ENCODE measurements at regions not wholly inside any gene's neighbourhood (a gene's known extent, or its start where the extent isn't known, plus 50 kb on each side); places are given as distances from the start of the nearest gene placed in this dataset.

DNA sequence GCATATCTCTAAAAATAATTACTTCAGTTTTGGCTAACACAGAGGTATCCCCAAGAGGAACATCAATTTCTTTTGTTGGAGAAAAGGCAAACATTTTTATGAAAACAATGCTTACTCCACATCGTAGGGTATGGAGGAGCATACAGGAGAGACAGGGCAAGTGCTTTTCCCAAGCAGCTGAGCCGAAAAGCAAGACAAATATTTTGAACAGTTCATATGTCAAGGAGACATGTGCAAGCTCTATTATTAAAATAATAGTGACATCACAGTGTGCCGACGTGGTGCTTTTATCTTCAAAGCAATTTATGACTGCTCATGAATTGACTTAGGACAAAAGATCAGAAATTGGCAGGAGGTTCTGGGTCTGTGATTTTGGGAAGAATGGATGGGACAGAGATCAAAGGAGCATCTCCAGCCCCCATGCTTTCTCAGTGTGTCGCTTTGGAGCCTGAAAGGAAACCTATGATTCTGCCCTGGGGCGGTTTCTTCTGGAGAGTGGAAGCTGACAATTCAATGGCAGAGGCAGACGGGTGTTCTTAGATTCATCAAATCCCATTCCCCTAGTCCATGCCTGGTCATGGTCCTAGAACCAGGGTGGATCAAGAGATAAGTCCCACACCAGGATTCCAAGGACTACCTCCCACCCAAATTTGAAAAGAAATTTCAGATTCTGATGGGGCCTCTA is 97.1 kb downstream of the JCAD start:
- Histone ChIP-seq H3K27ac (ENCODE audit: low read depth, low read length) (no peak overlapping the region), H3K9me3 (ENCODE audit: low read length) (no peaks in the 10 kb centered on the region), H3K27me3 (ENCODE audit: control insufficient read depth in 1 of 2, insufficient read depth in 2 of 2, low read length in 2 of 2) (no peaks in the 10 kb centered on the region), H3K36me3 (ENCODE audit: insufficient read depth, low read length) (no peaks in the 10 kb centered on the region), H3K4me1 (ENCODE audit: insufficient read depth, low read length) (no peaks in the 10 kb centered on the region), H3K9ac (ENCODE audit: low read length) (no peak overlapping the region), H3K4me3 (ENCODE audit: low read depth in 1 of 2, low read length in 2 of 2) (no peak overlapping the region)

DNA sequence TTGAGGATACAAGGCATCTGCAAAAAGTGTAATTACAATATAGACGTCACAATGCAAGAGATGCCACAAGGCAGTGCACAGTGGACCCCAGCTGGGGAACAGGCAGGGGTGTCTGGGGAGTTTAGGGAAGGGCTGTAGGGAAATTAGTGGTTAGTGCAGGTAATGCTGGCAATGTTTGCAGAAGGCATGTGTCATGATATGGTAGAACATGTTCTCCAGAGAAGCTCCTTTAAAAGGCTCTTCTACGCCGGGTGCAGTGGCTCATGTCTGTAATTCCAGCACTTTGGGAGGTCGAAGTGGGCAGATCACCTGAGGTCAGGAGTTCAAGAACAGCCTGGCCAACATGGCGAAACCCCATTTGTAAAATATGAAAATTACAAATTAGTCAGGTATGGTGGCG is 98.0 kb downstream of the JCAD start:
- Histone ChIP-seq H3K9ac (ENCODE audit: low read length) (no peak overlapping the region), H3K36me3 (ENCODE audit: insufficient read depth, low read length) (no peaks in the 10 kb centered on the region), H3K4me1 (ENCODE audit: insufficient read depth, low read length) (no peaks in the 10 kb centered on the region), H3K9me3 (ENCODE audit: low read length) (no peaks in the 10 kb centered on the region), H3K4me3 (ENCODE audit: low read depth in 1 of 2, low read length in 2 of 2) (no peak overlapping the region), H3K27ac (ENCODE audit: low read depth, low read length) (no peak overlapping the region), H3K27me3 (ENCODE audit: control insufficient read depth in 1 of 2, insufficient read depth in 2 of 2, low read length in 2 of 2) (no peaks in the 10 kb centered on the region)

DNA sequence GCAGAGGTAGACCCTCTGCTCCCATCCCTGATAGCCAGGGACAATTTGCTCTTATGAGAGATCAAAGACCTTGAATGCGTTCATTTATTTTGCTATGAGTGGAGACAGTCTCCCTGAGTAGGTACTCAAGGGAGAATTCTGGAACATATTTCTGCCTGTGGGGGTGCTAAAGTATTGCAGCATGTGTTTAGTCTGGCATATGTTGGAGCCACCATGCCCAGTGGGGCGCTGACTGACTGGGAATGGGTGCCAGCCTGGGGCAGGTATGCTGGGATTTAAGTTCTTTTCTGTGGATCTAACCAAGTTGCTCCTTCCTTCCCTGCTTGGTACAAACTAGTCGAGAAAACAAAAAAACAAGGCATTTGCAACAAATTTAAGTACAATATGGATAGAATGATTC is 99.1 kb downstream of the JCAD start:
- H3K4me1 ChIP-seq (ENCODE audit: insufficient read depth, low read length): no peaks in the 10 kb centered on the region
- H3K27me3 ChIP-seq (ENCODE audit: control insufficient read depth in 1 of 2, insufficient read depth in 2 of 2, low read length in 2 of 2): no peaks in the 10 kb centered on the region
- no peak overlapping the region for H3K9ac ChIP-seq (ENCODE audit: low read length)
- no peak overlapping the region for H3K27ac ChIP-seq (ENCODE audit: low read depth, low read length)
- H3K9me3 ChIP-seq (ENCODE audit: low read length): no peaks in the 10 kb centered on the region
- H3K36me3 ChIP-seq (ENCODE audit: insufficient read depth, low read length): no peaks in the 10 kb centered on the region
- no peak overlapping the region for H3K4me3 ChIP-seq (ENCODE audit: low read depth in 1 of 2, low read length in 2 of 2)

DNA sequence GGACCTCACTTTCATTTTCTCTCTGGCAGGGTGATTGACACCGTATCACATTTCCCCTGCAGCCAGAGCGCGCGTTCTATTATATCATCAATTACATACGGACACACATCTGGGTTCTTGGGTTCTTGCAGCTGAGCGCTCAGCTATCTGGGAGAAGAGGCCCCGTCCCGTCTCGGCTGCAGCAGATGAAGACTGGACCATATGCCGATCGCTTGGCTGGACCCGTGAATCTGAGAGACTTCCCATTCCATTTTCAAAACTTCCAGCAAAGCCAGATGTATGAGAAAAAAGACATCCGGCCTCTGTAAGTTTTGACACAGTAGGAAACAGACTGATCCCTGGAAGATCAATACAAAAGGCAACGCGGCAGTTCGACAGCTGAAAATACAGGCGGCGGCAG is 99.8 kb downstream of the JCAD start:
- Histone ChIP-seq H3K36me3 (ENCODE audit: insufficient read depth, low read length) (no peaks in the 10 kb centered on the region), H3K27me3 (ENCODE audit: control insufficient read depth in 1 of 2, insufficient read depth in 2 of 2, low read length in 2 of 2) (no peaks in the 10 kb centered on the region), H3K9me3 (ENCODE audit: low read length) (no peaks in the 10 kb centered on the region), H3K27ac (ENCODE audit: low read depth, low read length) (no peak overlapping the region), H3K4me1 (ENCODE audit: insufficient read depth, low read length) (no peaks in the 10 kb centered on the region), H3K4me3 (ENCODE audit: low read depth in 1 of 2, low read length in 2 of 2) (no peak overlapping the region), H3K9ac (ENCODE audit: low read length) (no peak overlapping the region)

GRCh38 chr10:29958440-29958839 is 100.9 kb downstream of the JCAD start:
- H3K27me3 ChIP-seq (ENCODE audit: control insufficient read depth in 1 of 2, insufficient read depth in 2 of 2, low read length in 2 of 2): no peaks in the 10 kb centered on the region
- H3K4me3 ChIP-seq (ENCODE audit: low read depth in 1 of 2, low read length in 2 of 2): no peak overlapping the region
- no peak overlapping the region for H3K27ac ChIP-seq (ENCODE audit: low read depth, low read length)
- H3K9ac ChIP-seq (ENCODE audit: low read length): no peak overlapping the region
- H3K36me3 ChIP-seq (ENCODE audit: insufficient read depth, low read length): no peaks in the 10 kb centered on the region
- no peaks in the 10 kb centered on the region for H3K9me3 ChIP-seq (ENCODE audit: low read length)
- no peaks in the 10 kb centered on the region for H3K4me1 ChIP-seq (ENCODE audit: insufficient read depth, low read length)

DNA sequence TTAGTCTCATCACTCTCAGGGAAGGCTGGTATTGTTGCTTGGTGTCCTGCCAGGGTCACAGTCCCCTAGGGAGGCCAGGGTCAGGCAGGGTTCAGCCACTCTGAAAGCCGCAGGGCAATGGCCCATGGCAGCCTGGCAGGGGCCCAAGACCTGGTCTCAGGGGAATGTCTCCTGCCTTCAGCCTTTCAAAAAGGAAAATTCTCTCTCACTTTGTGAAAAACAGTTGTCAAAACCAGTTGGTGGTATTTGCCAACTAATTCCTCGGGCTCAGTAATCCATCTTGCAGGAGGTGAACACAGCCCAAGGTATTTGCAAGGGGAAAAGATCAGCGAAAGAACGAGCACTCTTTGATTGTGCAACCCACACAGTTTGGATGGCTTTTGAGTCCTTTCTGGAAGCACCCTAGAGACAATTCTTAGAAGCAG is 101.5 kb downstream of the JCAD start:
- Histone ChIP-seq H3K4me3 (ENCODE audit: low read depth in 1 of 2, low read length in 2 of 2) (no peak overlapping the region), H3K9ac (ENCODE audit: low read length) (no peak overlapping the region), H3K36me3 (ENCODE audit: insufficient read depth, low read length) (no peaks in the 10 kb centered on the region), H3K27me3 (ENCODE audit: control insufficient read depth in 1 of 2, insufficient read depth in 2 of 2, low read length in 2 of 2) (no peaks in the 10 kb centered on the region), H3K9me3 (ENCODE audit: low read length) (no peaks in the 10 kb centered on the region), H3K4me1 (ENCODE audit: insufficient read depth, low read length) (no peaks in the 10 kb centered on the region), H3K27ac (ENCODE audit: low read depth, low read length) (no peak overlapping the region)

DNA sequence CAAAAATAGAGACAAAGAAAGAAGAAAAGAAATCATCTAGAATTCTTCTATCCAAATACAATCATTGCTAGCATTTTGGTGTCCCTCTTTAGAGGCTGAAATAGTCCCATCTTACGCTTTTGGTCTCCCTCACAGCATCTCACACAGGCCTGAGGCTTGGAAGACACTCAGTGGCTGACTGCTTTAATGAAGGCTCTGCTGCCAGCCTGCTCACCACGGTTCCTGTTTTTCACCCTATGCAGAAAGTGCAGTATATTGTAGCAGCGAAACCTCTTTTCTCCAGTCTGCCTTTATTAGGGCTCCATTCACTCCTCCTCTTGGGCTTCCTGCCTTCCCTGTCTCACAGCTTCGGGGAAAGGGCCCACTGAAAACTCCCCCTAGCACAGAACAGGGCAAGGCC is 102.2 kb downstream of the JCAD start:
- no peak overlapping the region for H3K27ac ChIP-seq (ENCODE audit: low read depth, low read length)
- no peaks in the 10 kb centered on the region for H3K4me1 ChIP-seq (ENCODE audit: insufficient read depth, low read length)
- no peaks in the 10 kb centered on the region for H3K36me3 ChIP-seq (ENCODE audit: insufficient read depth, low read length)
- H3K9ac ChIP-seq (ENCODE audit: low read length): no peak overlapping the region
- H3K9me3 ChIP-seq (ENCODE audit: low read length): no peaks in the 10 kb centered on the region
- H3K4me3 ChIP-seq (ENCODE audit: low read depth in 1 of 2, low read length in 2 of 2): no peak overlapping the region
- no peaks in the 10 kb centered on the region for H3K27me3 ChIP-seq (ENCODE audit: control insufficient read depth in 1 of 2, insufficient read depth in 2 of 2, low read length in 2 of 2)

GRCh38 chr10:29956335-29956924 is 103.0 kb downstream of the JCAD start:
- no peaks in the 10 kb centered on the region for H3K27me3 ChIP-seq (ENCODE audit: control insufficient read depth in 1 of 2, insufficient read depth in 2 of 2, low read length in 2 of 2)
- H3K36me3 ChIP-seq (ENCODE audit: insufficient read depth, low read length): no peaks in the 10 kb centered on the region
- H3K9ac ChIP-seq (ENCODE audit: low read length): no peak overlapping the region
- no peaks in the 10 kb centered on the region for H3K4me1 ChIP-seq (ENCODE audit: insufficient read depth, low read length)
- H3K4me3 ChIP-seq (ENCODE audit: low read depth in 1 of 2, low read length in 2 of 2): no peak overlapping the region
- no peaks in the 10 kb centered on the region for H3K9me3 ChIP-seq (ENCODE audit: low read length)
- no peak overlapping the region for H3K27ac ChIP-seq (ENCODE audit: low read depth, low read length)

- Histone ChIP-seq H3K4me3 (ENCODE audit: low read depth in 1 of 2, low read length in 2 of 2) (no peak overlapping the region), H3K36me3 (ENCODE audit: insufficient read depth, low read length) (no peaks in the 10 kb centered on the region), H3K9me3 (ENCODE audit: low read length) (no peaks in the 10 kb centered on the region), H3K27ac (ENCODE audit: low read depth, low read length) (no peak overlapping the region), H3K4me1 (ENCODE audit: insufficient read depth, low read length) (no peaks in the 10 kb centered on the region), H3K27me3 (ENCODE audit: control insufficient read depth in 1 of 2, insufficient read depth in 2 of 2, low read length in 2 of 2) (no peaks in the 10 kb centered on the region), H3K9ac (ENCODE audit: low read length) (no peak overlapping the region)
Observed at GRCh38 chr10:29955329-29955935, 104.0 kb downstream of the JCAD start.

- Histone ChIP-seq H3K9ac (ENCODE audit: low read length) (no peak overlapping the region), H3K36me3 (ENCODE audit: insufficient read depth, low read length) (no peaks in the 10 kb centered on the region), H3K4me1 (ENCODE audit: insufficient read depth, low read length) (peaks cover 17% of the 10 kb centered on the region), H3K9me3 (ENCODE audit: low read length) (no peaks in the 10 kb centered on the region), H3K4me3 (ENCODE audit: low read depth in 1 of 2, low read length in 2 of 2) (no peak overlapping the region), H3K27ac (ENCODE audit: low read depth, low read length) (no peak overlapping the region), H3K27me3 (ENCODE audit: control insufficient read depth in 1 of 2, insufficient read depth in 2 of 2, low read length in 2 of 2) (no peaks in the 10 kb centered on the region)
Observed at GRCh38 chr10:29951441-29951931, 107.9 kb downstream of the JCAD start.

- peaks cover 17% of the 10 kb centered on the region for H3K4me1 ChIP-seq (ENCODE audit: insufficient read depth, low read length)
- H3K27me3 ChIP-seq (ENCODE audit: control insufficient read depth in 1 of 2, insufficient read depth in 2 of 2, low read length in 2 of 2): no peaks in the 10 kb centered on the region
- no peak overlapping the region for H3K27ac ChIP-seq (ENCODE audit: low read depth, low read length)
- H3K9me3 ChIP-seq (ENCODE audit: low read length): no peaks in the 10 kb centered on the region
- H3K36me3 ChIP-seq (ENCODE audit: insufficient read depth, low read length): no peaks in the 10 kb centered on the region
- no peak overlapping the region for H3K9ac ChIP-seq (ENCODE audit: low read length)
- no peak overlapping the region for H3K4me3 ChIP-seq (ENCODE audit: low read depth in 1 of 2, low read length in 2 of 2)
Observed at GRCh38 chr10:29950391-29950790, 109.0 kb downstream of the JCAD start.
